PC-3 (cell line): ENCODE measurements at regions not wholly inside any gene's neighbourhood (a gene's known extent, or its start where the extent isn't known, plus 50 kb on each side); places are given as distances from the start of the nearest gene placed in this dataset.

Experiments used
- EZH2 ChIP-seq: fragments of 300-600 bp; sonication (generic); IDR thresholded peaks from one replicate; pipeline ENCODE4 v1.6.1; 2017; ENCODE audit warnings: antibody characterized with exemption, mild to moderate bottlenecking, low read length; ENCODE audit not compliant: unreplicated experiment
- EZH2phosphoT487 ChIP-seq: fragments of 300-600 bp; sonication (generic); IDR thresholded peaks from 2 replicates; pipeline ENCODE4 v1.6.1; 2018; ENCODE audit warnings: mild to moderate bottlenecking, antibody characterized with exemption, low read length, borderline replicate concordance
- TF ChIP-seq, protein P1 (sequence below): fragments of 300-600 bp; sonication (generic); conservative IDR thresholded peaks from 2 replicates; pipeline ENCODE4 v1.5.1; 2017; ENCODE audit warnings: antibody characterized with exemption, low read depth, mild to moderate bottlenecking, low read length

DNA sequence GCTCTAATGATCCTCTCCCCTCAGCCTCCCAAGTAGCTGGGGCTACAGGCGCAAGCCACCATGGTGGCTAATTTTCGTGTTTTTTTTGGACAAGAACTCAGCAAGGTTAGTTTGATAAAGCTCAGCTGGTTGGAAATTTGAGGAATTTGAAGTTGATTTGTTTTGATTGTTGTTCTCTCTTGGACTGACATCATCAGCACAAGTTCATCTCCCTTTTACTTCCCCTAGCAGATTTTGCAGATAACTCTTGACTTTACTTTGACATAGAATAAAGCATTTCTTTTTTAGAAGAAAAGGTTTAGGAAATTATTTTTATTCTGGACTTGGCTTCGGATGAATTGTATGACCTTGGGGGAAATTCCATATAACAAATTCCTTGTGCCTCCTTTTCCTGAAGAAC is 74.9 kb upstream of the DLX2 start:
- TF ChIP-seq, protein P1, sequence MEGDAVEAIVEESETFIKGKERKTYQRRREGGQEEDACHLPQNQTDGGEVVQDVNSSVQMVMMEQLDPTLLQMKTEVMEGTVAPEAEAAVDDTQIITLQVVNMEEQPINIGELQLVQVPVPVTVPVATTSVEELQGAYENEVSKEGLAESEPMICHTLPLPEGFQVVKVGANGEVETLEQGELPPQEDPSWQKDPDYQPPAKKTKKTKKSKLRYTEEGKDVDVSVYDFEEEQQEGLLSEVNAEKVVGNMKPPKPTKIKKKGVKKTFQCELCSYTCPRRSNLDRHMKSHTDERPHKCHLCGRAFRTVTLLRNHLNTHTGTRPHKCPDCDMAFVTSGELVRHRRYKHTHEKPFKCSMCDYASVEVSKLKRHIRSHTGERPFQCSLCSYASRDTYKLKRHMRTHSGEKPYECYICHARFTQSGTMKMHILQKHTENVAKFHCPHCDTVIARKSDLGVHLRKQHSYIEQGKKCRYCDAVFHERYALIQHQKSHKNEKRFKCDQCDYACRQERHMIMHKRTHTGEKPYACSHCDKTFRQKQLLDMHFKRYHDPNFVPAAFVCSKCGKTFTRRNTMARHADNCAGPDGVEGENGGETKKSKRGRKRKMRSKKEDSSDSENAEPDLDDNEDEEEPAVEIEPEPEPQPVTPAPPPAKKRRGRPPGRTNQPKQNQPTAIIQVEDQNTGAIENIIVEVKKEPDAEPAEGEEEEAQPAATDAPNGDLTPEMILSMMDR, result no peak
- TF ChIP-seq EZH2 (no peak), EZH2phosphoT487 (no peak)
